GM23338 (cell line): ENCODE measurements at regions not wholly inside any gene's neighbourhood (a gene's known extent, or its start where the extent isn't known, plus 50 kb on each side); places are given as distances from the start of the nearest gene placed in this dataset.

ENCODE experiments used
- CREB1 ChIP-seq: fragments of 250-450 bp; sonication (Bioruptor Pico); IDR thresholded peaks from 2 replicates; pipeline ENCODE4 v1.5.0; 2020; ENCODE audit warnings: low read depth, mild to moderate bottlenecking, moderate library complexity
- CTCF ChIP-seq, 2 experiments: fragments of 200-600 bp in 1 of 2; sonication (generic) in 1 of 2; conservative IDR thresholded peaks; 2 replicates each; pipeline versions ENCODE4 v1.5.1 to v1.6.1; 2016 to 2017; ENCODE audit warnings: antibody characterized with exemption in 2 of 2, low read depth in 2 of 2, mild to moderate bottlenecking in 2 of 2, moderate library complexity in 1 of 2
- EZH2 ChIP-seq: fragments of 200-600 bp; sonication (generic); IDR thresholded peaks from one replicate; pipeline ENCODE4 v1.8.0; 2017; ENCODE audit warnings: antibody characterized with exemption, mild to moderate bottlenecking, low read depth; ENCODE audit not compliant: unreplicated experiment
- EZH2phosphoT487 ChIP-seq: fragments of 200-600 bp; sonication (generic); IDR thresholded peaks from one replicate; pipeline ENCODE4 v1.8.1; 2018; ENCODE audit warnings: antibody characterized with exemption; ENCODE audit not compliant: unreplicated experiment
- JUNB ChIP-seq: IDR thresholded peaks from one replicate; pipeline ENCODE4 v1.6.1; 2016; ENCODE audit warnings: antibody characterized with exemption; ENCODE audit not compliant: unreplicated experiment
- REST ChIP-seq: IDR thresholded peaks from one replicate; pipeline ENCODE4 v1.6.1; 2018; ENCODE audit warnings: antibody characterized with exemption; ENCODE audit not compliant: unreplicated experiment
- STAT1 ChIP-seq: IDR thresholded peaks from one replicate; pipeline ENCODE4 v1.6.1; 2016; ENCODE audit warnings: antibody characterized with exemption; ENCODE audit not compliant: unreplicated experiment

GRCh38 chrX:67949270-67949669, 405.4 kb downstream of the AR start:
- TF ChIP-seq REST (no peak), EZH2 (no peak), CTCF (conservative IDR thresholded peaks at IDR 0.05; ENCODE audit: low read depth in 2 of 2) (no peak), CREB1 (CRISPR knock-in tag) (no peak), EZH2phosphoT487 (no peak), JUNB (no peak), STAT1 (no peak)
